H1 (cell line): ENCODE measurements at regions not wholly inside any gene's neighbourhood (a gene's known extent, or its start where the extent isn't known, plus 50 kb on each side); places are given as distances from the start of the nearest gene placed in this dataset.

Experiments used
- CTCF ChIA-PET: fragments of 300-600 bp; sonication (Branson Sonifier 250); formaldehyde crosslinking; loops from one replicate; lab custom pipeline; 2021; ENCODE audit not compliant: partially characterized antibody; lab: Charles Lee
- POLR2A ChIA-PET: fragments of 300-600 bp; sonication (Branson Sonifier 250); formaldehyde crosslinking; loops from one replicate; lab custom pipeline; 2021; ENCODE audit warnings: inconsistent platforms; ENCODE audit not compliant: partially characterized antibody; lab: Charles Lee
- DNase-seq, 2 experiments: peaks; one replicate each; pipeline versions ENCODE4 v3.0.0 to v3.0.0-alpha.2; 2010 to 2022; ENCODE audit warnings: low spot score in 2 of 2, low read depth in 1 of 2, mixed read lengths in 1 of 2
- FAIRE-seq: peaks from 2 replicates; lab custom pipeline; 2011; peaks lifted over from hg19 to GRCh38; lab: Jason Lieb, UNC
- H2AFZ ChIP-seq: 2 replicates; pipeline ENCODE4 v1.8.1; 2012; ENCODE audit warnings: low read length, inconsistent platforms
- H2AK5ac ChIP-seq: 2 replicates; pipeline ENCODE4 v1.6.1; 2013; ENCODE audit warnings: low read depth, low read length
- H2BK120ac ChIP-seq: replicated peaks from 2 replicates; pipeline ENCODE3; 2013; ENCODE audit warnings: low read depth, low read length, inconsistent platforms
- H2BK12ac ChIP-seq: 2 replicates; pipeline ENCODE4 v1.6.1; 2013; ENCODE audit warnings: low read depth, low read length
- H2BK15ac ChIP-seq: 2 replicates; pipeline ENCODE4 v1.6.1; 2013; ENCODE audit warnings: low read length
- H2BK20ac ChIP-seq: 2 replicates; pipeline ENCODE4 v1.6.1; 2013; ENCODE audit warnings: low read length
- H2BK5ac ChIP-seq: 2 replicates; pipeline ENCODE4 v1.6.1; 2013; ENCODE audit warnings: low read depth, low read length
- H3K14ac ChIP-seq: 2 replicates; pipeline ENCODE4 v1.6.1; 2013; ENCODE audit warnings: inconsistent platforms; ENCODE audit not compliant: insufficient read length
- H3K18ac ChIP-seq: 2 replicates; pipeline ENCODE4 v1.6.1; 2013; ENCODE audit warnings: low read length; ENCODE audit errors: extremely low read depth
- H3K23ac ChIP-seq: 2 replicates; pipeline ENCODE4 v1.6.1; 2013; ENCODE audit warnings: inconsistent platforms; ENCODE audit not compliant: insufficient read length
- H3K23me2 ChIP-seq: 2 replicates; pipeline ENCODE4 v1.6.1; 2013; ENCODE audit warnings: low read depth, low read length
- H3K27ac ChIP-seq: 2 replicates; pipeline ENCODE4 v1.6.1; 2011; ENCODE audit warnings: low read depth, low read length, inconsistent platforms
- H3K27me3 ChIP-seq, 4 experiments: replicated peaks in 1 of 4; 1 replicate in 1 of 4; 2 replicates in 3 of 4; pipeline versions ENCODE4 v1.6.1 to v1.8.1; 2011 to 2013; ENCODE audit warnings: low read length in 3 of 4, mild to moderate bottlenecking in 3 of 4, inconsistent platforms in 2 of 4, mixed read lengths in 2 of 4, moderate library complexity in 1 of 4; ENCODE audit not compliant: control insufficient read depth in 3 of 4, insufficient read depth in 3 of 4; ENCODE audit errors: extremely low read depth in 1 of 4
- H3K36me3 ChIP-seq, 4 experiments: 2 replicates each; pipeline versions ENCODE4 v1.6.1 to v1.8.1; 2011 to 2013; ENCODE audit warnings: mild to moderate bottlenecking in 4 of 4, low read length in 3 of 4, moderate library complexity in 2 of 4, control low read depth in 1 of 4, inconsistent platforms in 1 of 4; ENCODE audit not compliant: insufficient read depth in 4 of 4, control insufficient read depth in 2 of 4
- H3K4ac ChIP-seq: replicated peaks from 2 replicates; pipeline ENCODE3; 2013; ENCODE audit warnings: low read length, low read depth, mixed read lengths, inconsistent platforms; ENCODE audit not compliant: insufficient read length
- H3K4me1 ChIP-seq, 4 experiments: replicated peaks in 1 of 4; 1 replicate in 1 of 4; 2 replicates in 3 of 4; pipeline versions ENCODE4 v1.6.1 to v1.8.1; 2011 to 2013; ENCODE audit warnings: low read length in 3 of 4, inconsistent platforms in 2 of 4, mixed read lengths in 1 of 4; ENCODE audit not compliant: insufficient read depth in 4 of 4, control insufficient read depth in 3 of 4
- H3K4me2 ChIP-seq, 2 experiments: 2 replicates each; pipeline versions ENCODE4 v1.6.1 to v1.8.1; 2011 to 2013; ENCODE audit warnings: low read depth in 2 of 2, low read length in 2 of 2, control low read depth in 1 of 2, inconsistent platforms in 1 of 2, mild to moderate bottlenecking in 1 of 2; ENCODE audit not compliant: insufficient read depth in 1 of 2
- H3K4me3 ChIP-seq, 4 experiments: fragments of 200-600, 300-600 bp in 1 of 4; sonication (generic), shearing (Covaris generic), sonication (Bioruptor Twin) in 1 of 4; 2 replicates each; pipeline versions ENCODE4 v1.5.1 to v1.8.1; 2011 to 2016; ENCODE audit warnings: low read length in 4 of 4, low read depth in 3 of 4, control low read depth in 2 of 4, inconsistent platforms in 2 of 4, mild to moderate bottlenecking in 2 of 4, mixed read lengths in 1 of 4, moderate library complexity in 1 of 4; ENCODE audit not compliant: insufficient read depth in 2 of 4; ENCODE audit errors: extremely low read depth in 1 of 4
- H3K56ac ChIP-seq: replicated peaks from 2 replicates; pipeline ENCODE3; 2013; ENCODE audit warnings: low read depth, mild to moderate bottlenecking, mixed read lengths, low read length, inconsistent platforms; ENCODE audit not compliant: insufficient read length
- H3K79me1 ChIP-seq: 2 replicates; pipeline ENCODE4 v1.6.1; 2013; ENCODE audit warnings: low read depth, low read length, control low read depth
- H3K79me2 ChIP-seq, 2 experiments: 2 replicates each; pipeline versions ENCODE4 v1.6.1 to v1.8.1; 2012 to 2013; ENCODE audit warnings: low read length in 2 of 2, mild to moderate bottlenecking in 2 of 2, inconsistent platforms in 1 of 2; ENCODE audit not compliant: insufficient read depth in 2 of 2, control insufficient read depth in 1 of 2
- H3K9ac ChIP-seq, 4 experiments: replicated peaks in 1 of 4; 1 replicate in 1 of 4; 2 replicates in 3 of 4; pipeline versions ENCODE4 v1.6.1 to v1.8.1; 2011 to 2013; ENCODE audit warnings: low read depth in 3 of 4, low read length in 3 of 4, control low read depth in 2 of 4, mild to moderate bottlenecking in 2 of 4, moderate library complexity in 2 of 4, inconsistent platforms in 1 of 4; ENCODE audit errors: extremely low read depth in 1 of 4
- H3K9me3 ChIP-seq, 2 experiments: 2 replicates each; pipeline versions ENCODE4 v1.6.1 to v1.8.1; 2012 to 2013; ENCODE audit warnings: mild to moderate bottlenecking in 2 of 2, moderate library complexity in 2 of 2, control low read depth in 1 of 2, inconsistent platforms in 1 of 2, low read depth in 1 of 2, low read length in 1 of 2, mixed read lengths in 1 of 2; ENCODE audit not compliant: insufficient read depth in 2 of 2
- H4K20me1 ChIP-seq, 2 experiments: replicated peaks in 1 of 2; 2 replicates each; pipeline versions ENCODE3 to v1.8.1; 2011 to 2013; ENCODE audit warnings: inconsistent platforms in 2 of 2, low read length in 2 of 2, mild to moderate bottlenecking in 1 of 2; ENCODE audit not compliant: insufficient read depth in 2 of 2, control insufficient read depth in 1 of 2
- H4K5ac ChIP-seq: 2 replicates; pipeline ENCODE4 v1.6.1; 2013; ENCODE audit warnings: low read length, low read depth, mixed read lengths, inconsistent platforms; ENCODE audit not compliant: insufficient read length
- H4K8ac ChIP-seq: 2 replicates; pipeline ENCODE4 v1.8.0; 2013; ENCODE audit warnings: mild to moderate bottlenecking, moderate library complexity, low read length, inconsistent platforms; ENCODE audit not compliant: insufficient read depth; ENCODE audit errors: extremely low read depth
- H4K91ac ChIP-seq: replicated peaks from 2 replicates; pipeline ENCODE3; 2013; ENCODE audit warnings: low read length, mixed read lengths, inconsistent platforms; ENCODE audit not compliant: insufficient read length
- POU5F1 ChIP-seq: IDR thresholded peaks from 2 replicates; pipeline ENCODE4 v1.6.1; 2011; ENCODE audit warnings: low read depth, mild to moderate bottlenecking, low read length, moderate library complexity
- RBBP5 ChIP-seq: IDR thresholded peaks from 2 replicates; pipeline ENCODE4 v1.7.1; 2012; ENCODE audit warnings: low read depth, mild to moderate bottlenecking, inconsistent platforms, low read length, moderate library complexity, borderline replicate concordance
- WGBS, 2 experiments: shearing (Covaris generic) in 1 of 2; methylation state at CpG; one replicate each; pipeline versions ENCODE4 v1.1.6 to v1.1.7; 2013 to 2015; ENCODE audit warnings: low lambda C conversion rate in 2 of 2, mixed read lengths in 2 of 2, inconsistent platforms in 1 of 2, low coverage in 1 of 2, missing lambda C conversion rate in 1 of 2; ENCODE audit not compliant: insufficient replicate concordance in 2 of 2, insufficient coverage in 1 of 2, insufficient read length in 1 of 2; ENCODE audit errors: extremely low coverage in 1 of 2, missing lambda C conversion rate in 1 of 2; 5-methylcytosine and 5-hydroxymethylcytosine counted together

DNA sequence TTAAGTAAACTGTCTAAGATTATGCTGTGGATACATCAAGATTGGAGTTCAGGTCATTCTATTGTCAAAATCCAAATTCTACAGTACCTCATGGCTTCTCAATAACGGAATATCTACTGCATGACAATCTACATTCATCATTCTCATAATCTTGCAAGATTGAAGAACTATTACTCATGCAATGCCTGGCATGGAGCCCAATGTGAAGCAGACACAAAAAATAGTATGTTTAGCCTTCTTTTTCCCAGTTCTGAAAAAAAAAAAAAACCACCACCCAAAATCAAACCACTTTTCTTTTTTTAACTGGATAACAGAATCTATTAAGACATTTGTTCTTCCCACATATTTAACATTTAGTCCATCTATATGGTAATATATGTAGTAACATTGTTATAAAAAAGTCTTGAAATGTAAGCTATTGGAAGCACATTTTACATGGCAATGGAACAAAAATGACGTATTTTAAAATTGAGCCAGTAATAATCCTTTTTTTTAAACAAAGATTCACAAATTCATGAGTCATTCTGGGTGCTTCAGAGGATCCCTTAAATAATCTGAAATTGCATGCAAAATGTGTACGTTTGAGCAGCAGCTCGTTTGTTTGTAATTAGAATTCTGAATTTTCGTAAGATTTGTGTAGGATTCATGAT is 232.2 kb upstream of the FMR1 start:
- no peak overlapping the region for H3K56ac ChIP-seq
- H2BK12ac ChIP-seq, result no peak overlapping the region
- no peak overlapping the region for H3K9ac ChIP-seq
- H3K14ac ChIP-seq, result no peak overlapping the region
- H3K9me3 ChIP-seq, result no peaks in the 10 kb centered on the region
- H2AFZ ChIP-seq, result no peak overlapping the region
- no peak overlapping the region for H4K8ac ChIP-seq
- H3K4me1 ChIP-seq, result peaks cover 0 to 3% (median 1%) of the 10 kb centered on the region in 4 experiments; a peak in 1 of 7 replicates
- no peak overlapping the region for H3K23ac ChIP-seq
- ChIA-PET POLR2A (no interaction called here), CTCF (no interaction called here)
- WGBS, 2 experiments, result 89% methylated on average over 4 of the region's 5 CpGs; no CpG with 5 or more reads in 1 of the 2 experiments
- no peak overlapping the region for H2BK120ac ChIP-seq
- H2BK5ac ChIP-seq, result no peak overlapping the region
- no peaks in the 10 kb centered on the region for H3K36me3 ChIP-seq
- H4K91ac ChIP-seq, result no peak overlapping the region
- H3K23me2 ChIP-seq, result no peaks in the 10 kb centered on the region
- H4K5ac ChIP-seq, result no peak overlapping the region
- H3K27me3 ChIP-seq, result peaks cover 13 to 50% (median 45%) of the 10 kb centered on the region in 4 experiments
- no peak overlapping the region for H3K27ac ChIP-seq
- no peak overlapping the region for H2AK5ac ChIP-seq
- no peak overlapping the region for H3K4ac ChIP-seq
- no peak for FAIRE-seq
- no peak overlapping the region for H3K4me2 ChIP-seq
- no peaks in the 10 kb centered on the region for H3K79me2 ChIP-seq
- no peak overlapping the region for H2BK15ac ChIP-seq
- H3K4me3 ChIP-seq, result no peak overlapping the region
- H3K79me1 ChIP-seq, result no peaks in the 10 kb centered on the region
- H3K18ac ChIP-seq, result no peak overlapping the region
- H2BK20ac ChIP-seq, result no peak overlapping the region
- H4K20me1 ChIP-seq, result peaks cover 0 to 4% of the 10 kb centered on the region in 2 experiments
- no peak for DNase-seq
- no peak for TF ChIP-seq POU5F1
- TF ChIP-seq RBBP5, result no peak
